ENCODE measurements at regions not wholly inside any gene's neighbourhood (a gene's known extent, or its start where the extent isn't known, plus 50 kb on each side); places are given as distances from the start of the nearest gene placed in this dataset.

DNA sequence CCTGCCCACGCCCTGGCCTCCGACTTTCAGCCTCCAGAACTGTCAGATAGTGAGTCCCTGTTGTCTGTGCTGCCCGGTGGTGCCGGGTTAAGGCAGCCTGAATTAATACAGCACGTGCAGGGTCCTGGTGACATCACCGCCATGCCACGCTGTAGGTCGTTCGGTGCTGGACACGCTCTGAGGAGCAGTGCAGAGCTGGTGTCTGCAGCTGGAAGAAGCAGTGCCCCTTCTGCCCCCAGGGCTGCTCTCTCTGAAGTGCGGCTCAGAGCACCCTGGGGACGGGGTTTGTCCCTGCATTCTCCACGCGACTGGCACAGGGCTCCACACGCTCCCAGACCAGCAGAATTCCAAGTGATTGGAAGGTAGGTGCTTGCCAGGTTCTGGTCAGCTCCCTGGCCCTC, 831.5 kb downstream of the TBC1D22A start:
- no peak for TF ChIP-seq CTCF (IDR thresholded peaks at IDR 0.05; ENCODE audit: insufficient read depth, low read length, severe bottlenecking)
- no peak for DNase-seq (ENCODE audit: low read depth)
- no peak for FAIRE-seq
- Histone ChIP-seq H3K36me3 (ENCODE audit: control insufficient read depth, insufficient read depth, low read length) (no peaks in the 10 kb centered on the region), H3K4me3 (ENCODE audit: low read depth, low read length) (no peak overlapping the region), H3K27me3 (ENCODE audit: control insufficient read depth, insufficient read depth, low read length) (no peaks in the 10 kb centered on the region)

GRCh38 chr22:47593291-47593690, 830.8 kb downstream of the TBC1D22A start:
- no peak for DNase-seq (ENCODE audit: low read depth)
- H3K27me3 ChIP-seq (ENCODE audit: control insufficient read depth, insufficient read depth, low read length) = no peaks in the 10 kb centered on the region
- no peak overlapping the region for H3K4me3 ChIP-seq (ENCODE audit: low read depth, low read length)
- TF ChIP-seq CTCF (IDR thresholded peaks at IDR 0.05; ENCODE audit: insufficient read depth, low read length, severe bottlenecking) = no peak
- no peaks in the 10 kb centered on the region for H3K36me3 ChIP-seq (ENCODE audit: control insufficient read depth, insufficient read depth, low read length)
- no peak for FAIRE-seq

- Histone ChIP-seq H3K4me3 (ENCODE audit: low read depth, low read length) (no peak overlapping the region), H3K36me3 (ENCODE audit: control insufficient read depth, insufficient read depth, low read length) (no peaks in the 10 kb centered on the region), H3K27me3 (ENCODE audit: control insufficient read depth, insufficient read depth, low read length) (no peaks in the 10 kb centered on the region)
- TF ChIP-seq CTCF (IDR thresholded peaks at IDR 0.05; ENCODE audit: insufficient read depth, low read length, severe bottlenecking) = no peak
- DNase-seq (ENCODE audit: low read depth) (no peak), FAIRE-seq (peak; percentile 7)
Observed at GRCh38 chr22:47592791-47593190, 830.3 kb downstream of the TBC1D22A start.

- H3K27me3 ChIP-seq (ENCODE audit: control insufficient read depth, insufficient read depth, low read length) = no peaks in the 10 kb centered on the region
- TF ChIP-seq CTCF (IDR thresholded peaks at IDR 0.05; ENCODE audit: insufficient read depth, low read length, severe bottlenecking) = no peak
- H3K4me3 ChIP-seq (ENCODE audit: low read depth, low read length) = no peak overlapping the region
- FAIRE-seq (no peak), DNase-seq (ENCODE audit: low read depth) (no peak)
- H3K36me3 ChIP-seq (ENCODE audit: control insufficient read depth, insufficient read depth, low read length) = no peaks in the 10 kb centered on the region
Observed at GRCh38 chr22:47591709-47592108, 829.3 kb downstream of the TBC1D22A start.

DNA sequence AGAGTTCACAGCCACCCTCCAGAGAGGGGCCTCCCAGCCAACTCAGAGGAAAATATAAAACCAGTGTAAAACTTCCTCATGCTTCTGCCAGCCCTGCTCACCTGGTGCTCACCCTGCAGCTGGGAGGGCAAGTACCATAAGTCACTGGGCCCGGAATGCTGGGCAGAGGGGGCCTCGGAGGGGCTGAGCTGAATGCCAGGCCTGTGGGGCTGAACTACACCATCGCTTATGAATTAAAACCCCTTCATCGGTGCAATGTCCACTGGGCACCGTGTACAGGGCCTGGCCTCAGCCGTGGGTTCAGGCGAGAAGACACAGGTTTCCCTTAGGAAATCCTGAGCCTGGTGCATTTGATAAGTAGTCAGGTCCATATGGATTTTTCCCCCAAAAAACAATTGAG, 828.6 kb downstream of the TBC1D22A start:
- no peaks in the 10 kb centered on the region for H3K27me3 ChIP-seq (ENCODE audit: control insufficient read depth, insufficient read depth, low read length)

More for the DNA sequence above, 828.6 kb downstream of the TBC1D22A start:
- Histone ChIP-seq H3K4me3 (ENCODE audit: low read depth, low read length) (no peak overlapping the region), H3K36me3 (ENCODE audit: control insufficient read depth, insufficient read depth, low read length) (no peaks in the 10 kb centered on the region)
- no peak for TF ChIP-seq CTCF (IDR thresholded peaks at IDR 0.05; ENCODE audit: insufficient read depth, low read length, severe bottlenecking)
- DNase-seq (ENCODE audit: low read depth) (no peak), FAIRE-seq (no peak)

Measured in bronchial epithelial cell (primary cell).